ENCODE measurements at regions not wholly inside any gene's neighbourhood (a gene's known extent, or its start where the extent isn't known, plus 50 kb on each side); places are given as distances from the start of the nearest gene placed in this dataset.

DNA sequence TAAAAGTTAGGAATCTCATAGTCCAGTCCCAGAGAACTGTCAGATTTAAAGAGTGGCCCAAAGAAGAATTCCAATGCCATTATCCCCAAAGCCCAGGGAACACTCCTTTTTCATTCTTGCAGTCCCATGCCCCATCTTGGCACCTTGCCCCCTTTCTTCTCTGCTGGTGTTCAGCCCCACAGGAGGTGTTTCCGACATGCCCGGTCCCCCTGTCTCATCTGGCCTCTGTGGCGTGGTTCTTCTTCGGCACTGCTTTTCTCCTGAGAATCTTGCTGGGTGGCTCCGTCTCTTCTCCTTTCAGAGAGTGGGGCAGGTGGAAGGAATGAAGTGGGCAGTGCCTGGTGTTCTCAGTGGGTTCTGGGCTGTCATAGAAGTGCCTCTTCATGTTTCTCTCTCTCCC lies 64.7 kb downstream of the VCPKMT start:
- TF ChIP-seq, protein P1, sequence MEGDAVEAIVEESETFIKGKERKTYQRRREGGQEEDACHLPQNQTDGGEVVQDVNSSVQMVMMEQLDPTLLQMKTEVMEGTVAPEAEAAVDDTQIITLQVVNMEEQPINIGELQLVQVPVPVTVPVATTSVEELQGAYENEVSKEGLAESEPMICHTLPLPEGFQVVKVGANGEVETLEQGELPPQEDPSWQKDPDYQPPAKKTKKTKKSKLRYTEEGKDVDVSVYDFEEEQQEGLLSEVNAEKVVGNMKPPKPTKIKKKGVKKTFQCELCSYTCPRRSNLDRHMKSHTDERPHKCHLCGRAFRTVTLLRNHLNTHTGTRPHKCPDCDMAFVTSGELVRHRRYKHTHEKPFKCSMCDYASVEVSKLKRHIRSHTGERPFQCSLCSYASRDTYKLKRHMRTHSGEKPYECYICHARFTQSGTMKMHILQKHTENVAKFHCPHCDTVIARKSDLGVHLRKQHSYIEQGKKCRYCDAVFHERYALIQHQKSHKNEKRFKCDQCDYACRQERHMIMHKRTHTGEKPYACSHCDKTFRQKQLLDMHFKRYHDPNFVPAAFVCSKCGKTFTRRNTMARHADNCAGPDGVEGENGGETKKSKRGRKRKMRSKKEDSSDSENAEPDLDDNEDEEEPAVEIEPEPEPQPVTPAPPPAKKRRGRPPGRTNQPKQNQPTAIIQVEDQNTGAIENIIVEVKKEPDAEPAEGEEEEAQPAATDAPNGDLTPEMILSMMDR (conservative IDR thresholded peaks at IDR 0.05), result no peak
- no peak overlapping the region for H3K27ac ChIP-seq

DNA sequence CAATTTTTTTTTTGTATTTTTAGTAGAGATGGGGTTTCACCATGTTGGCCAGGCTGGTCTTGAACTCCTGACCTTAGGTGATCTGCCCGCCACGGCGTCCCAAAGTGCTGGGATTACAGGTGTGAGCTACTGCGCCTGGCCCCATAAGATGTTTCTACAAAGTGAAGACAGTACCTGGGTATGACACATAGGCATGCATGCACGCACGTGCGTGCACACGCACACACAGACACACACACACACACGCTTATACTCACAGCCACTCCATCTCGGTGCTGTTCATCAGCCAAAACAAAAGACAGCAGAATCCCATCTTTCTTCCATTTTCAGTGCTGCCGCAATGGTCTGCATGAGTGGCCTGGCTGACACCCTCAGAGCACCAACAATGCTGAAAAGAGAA lies 63.9 kb downstream of the VCPKMT start:
- H3K27ac ChIP-seq, result no peak overlapping the region
- TF ChIP-seq, protein P1 (conservative IDR thresholded peaks at IDR 0.05), result no peak

DNA sequence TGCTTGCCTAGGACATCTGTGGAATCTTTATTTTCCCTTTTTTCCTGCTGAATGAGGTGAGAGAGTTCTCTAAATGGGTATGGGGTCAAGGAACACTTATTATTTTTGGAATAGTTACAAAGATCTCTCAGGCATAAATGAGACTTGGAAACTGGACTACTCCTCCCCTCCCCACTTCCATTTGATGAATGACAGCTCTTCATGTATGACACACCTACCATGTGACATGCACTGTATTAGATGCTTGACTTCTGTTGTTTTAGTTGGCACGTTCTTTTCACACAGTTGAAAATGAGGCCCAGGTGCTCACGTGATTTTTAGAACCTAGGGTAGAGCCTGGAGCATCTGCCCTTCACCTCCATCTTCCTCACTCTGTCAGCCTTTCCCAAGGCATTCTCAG lies 62.4 kb downstream of the VCPKMT start:
- H3K27ac ChIP-seq, result no peak overlapping the region
- TF ChIP-seq, protein P1 (conservative IDR thresholded peaks at IDR 0.05), result no peak

DNA sequence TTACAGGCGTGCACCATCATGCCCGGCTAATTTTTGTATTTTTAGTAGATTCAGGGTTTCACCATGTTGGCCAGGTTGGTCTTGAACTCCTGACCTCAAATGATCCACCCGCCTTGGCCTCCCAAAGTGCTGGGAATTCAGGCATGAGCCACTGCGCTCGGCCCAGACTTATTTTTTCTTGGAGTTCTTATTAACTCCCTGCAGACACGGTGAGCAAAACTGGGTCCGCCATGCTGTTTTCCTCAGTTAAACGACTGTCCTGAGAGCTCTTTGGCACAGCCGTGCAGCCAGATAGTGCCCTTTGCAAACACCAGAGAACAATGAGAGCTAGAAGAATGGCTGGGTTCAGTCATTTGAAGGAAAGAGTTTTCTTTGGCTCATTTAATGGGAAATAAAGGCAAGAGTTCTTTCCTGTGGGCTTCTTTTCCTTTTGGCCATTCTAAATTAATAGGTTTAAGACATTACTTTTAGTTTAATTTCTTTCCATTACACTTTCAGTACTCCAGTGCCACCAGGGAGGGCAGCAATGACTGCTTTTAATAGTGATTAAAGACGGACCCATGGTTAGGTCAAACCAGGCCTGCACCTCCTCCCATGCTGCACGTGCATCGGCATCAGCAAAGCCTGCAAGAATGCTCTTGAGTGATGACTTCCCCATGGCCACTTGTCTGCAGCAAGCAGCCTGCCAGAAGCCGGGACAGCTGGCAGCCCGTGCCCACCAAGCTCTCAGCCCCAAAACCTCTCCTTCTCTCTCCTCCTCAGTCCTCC lies 60.7 kb downstream of the VCPKMT start:
- no peak overlapping the region for H3K27ac ChIP-seq

DNA sequence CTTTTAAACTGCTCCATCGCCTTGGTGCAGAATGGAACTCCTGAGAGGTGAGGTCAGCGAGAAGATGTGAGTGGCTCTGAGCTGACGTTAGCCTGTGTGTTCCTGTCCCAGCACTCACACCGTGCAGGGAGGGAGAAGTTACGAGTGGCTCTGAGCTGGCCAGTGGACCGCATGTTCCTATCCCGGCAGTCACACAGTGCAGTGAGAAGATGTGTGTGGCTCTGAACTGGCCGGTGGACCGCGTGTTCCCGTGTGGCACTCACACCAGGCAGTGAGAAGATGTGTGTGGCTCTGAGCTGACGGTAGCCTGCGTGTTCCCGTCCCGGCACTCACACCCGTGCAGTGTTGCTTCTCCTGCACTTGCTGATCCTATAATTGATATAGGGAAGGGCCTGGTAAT lies 59.9 kb downstream of the VCPKMT start:
- TF ChIP-seq, protein P1 (conservative IDR thresholded peaks at IDR 0.05), result no peak

More for the DNA sequence above, 60.7 kb downstream of the VCPKMT start:
- TF ChIP-seq, protein P1 (conservative IDR thresholded peaks at IDR 0.05), result no peak

DNA sequence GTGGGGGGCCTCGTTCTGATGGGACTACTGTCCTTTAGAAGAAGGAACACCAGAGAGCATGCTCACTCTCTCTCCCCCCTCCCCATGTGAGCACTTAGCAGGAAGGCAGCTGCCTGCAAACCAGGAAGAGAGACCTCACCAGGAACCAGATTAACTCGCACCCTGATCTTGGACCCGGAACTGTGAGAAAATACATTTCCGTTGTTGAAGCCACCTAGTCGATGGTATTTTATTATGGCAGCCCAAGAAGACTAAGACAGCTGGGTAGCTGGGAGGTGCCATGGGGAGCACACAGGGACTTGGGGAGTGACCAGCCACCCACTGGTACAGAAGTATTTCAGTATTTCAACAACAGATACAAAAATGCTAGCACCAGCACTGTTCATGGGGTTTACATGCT lies 59.0 kb downstream of the VCPKMT start:
- TF ChIP-seq, protein P1 (conservative IDR thresholded peaks at IDR 0.05), result no peak

More for the DNA sequence above, 59.9 kb downstream of the VCPKMT start:
- H3K27ac ChIP-seq, result no peak overlapping the region

DNA sequence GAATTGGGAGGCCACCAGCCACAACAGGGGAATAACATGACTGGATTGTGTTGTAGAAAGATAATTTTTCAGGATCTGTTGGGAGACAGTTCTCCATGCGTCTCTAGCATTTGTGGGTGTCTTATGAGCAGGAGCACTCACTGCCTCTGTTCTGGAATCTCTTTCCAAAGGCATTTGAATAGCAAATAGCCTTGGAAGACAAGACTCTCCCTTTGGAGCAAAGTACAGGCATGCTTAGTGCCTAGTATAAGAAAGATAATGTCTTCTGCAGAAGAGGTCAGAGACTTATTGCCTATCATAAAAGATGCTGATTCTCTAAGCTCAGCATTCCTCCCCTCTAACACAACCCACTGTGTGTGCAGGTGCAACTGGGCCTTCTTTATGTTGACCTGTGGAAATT lies 58.3 kb downstream of the VCPKMT start:
- no peak overlapping the region for H3K27ac ChIP-seq

More for the DNA sequence above, 59.0 kb downstream of the VCPKMT start:
- no peak overlapping the region for H3K27ac ChIP-seq

More for the DNA sequence above, 58.3 kb downstream of the VCPKMT start:
- TF ChIP-seq, protein P1 (conservative IDR thresholded peaks at IDR 0.05), result no peak
